ENCODE measurements at regions not wholly inside any gene's neighbourhood (a gene's known extent, or its start where the extent isn't known, plus 50 kb on each side); places are given as distances from the start of the nearest gene placed in this dataset.

DNA sequence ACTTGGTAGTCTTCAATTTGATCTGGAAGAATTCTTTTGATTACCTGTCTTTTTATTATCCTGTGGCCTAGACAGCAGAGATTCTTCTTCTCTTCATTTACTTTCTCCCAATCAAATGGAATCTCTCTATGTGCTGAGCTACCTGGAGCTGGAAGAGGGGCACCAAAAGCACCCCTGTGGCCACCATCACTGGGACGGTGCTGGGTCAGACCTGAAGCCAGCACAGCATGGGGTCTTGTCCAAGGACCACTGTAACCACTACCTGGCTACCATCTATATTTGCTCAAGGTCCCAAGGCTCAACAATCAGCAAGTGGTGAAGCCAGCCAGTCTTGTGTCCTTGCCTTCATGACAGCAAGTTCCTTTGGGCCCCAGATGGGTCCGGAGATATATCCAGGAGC is 186.6 kb downstream of the JRKL start:
- TF ChIP-seq, protein P1, sequence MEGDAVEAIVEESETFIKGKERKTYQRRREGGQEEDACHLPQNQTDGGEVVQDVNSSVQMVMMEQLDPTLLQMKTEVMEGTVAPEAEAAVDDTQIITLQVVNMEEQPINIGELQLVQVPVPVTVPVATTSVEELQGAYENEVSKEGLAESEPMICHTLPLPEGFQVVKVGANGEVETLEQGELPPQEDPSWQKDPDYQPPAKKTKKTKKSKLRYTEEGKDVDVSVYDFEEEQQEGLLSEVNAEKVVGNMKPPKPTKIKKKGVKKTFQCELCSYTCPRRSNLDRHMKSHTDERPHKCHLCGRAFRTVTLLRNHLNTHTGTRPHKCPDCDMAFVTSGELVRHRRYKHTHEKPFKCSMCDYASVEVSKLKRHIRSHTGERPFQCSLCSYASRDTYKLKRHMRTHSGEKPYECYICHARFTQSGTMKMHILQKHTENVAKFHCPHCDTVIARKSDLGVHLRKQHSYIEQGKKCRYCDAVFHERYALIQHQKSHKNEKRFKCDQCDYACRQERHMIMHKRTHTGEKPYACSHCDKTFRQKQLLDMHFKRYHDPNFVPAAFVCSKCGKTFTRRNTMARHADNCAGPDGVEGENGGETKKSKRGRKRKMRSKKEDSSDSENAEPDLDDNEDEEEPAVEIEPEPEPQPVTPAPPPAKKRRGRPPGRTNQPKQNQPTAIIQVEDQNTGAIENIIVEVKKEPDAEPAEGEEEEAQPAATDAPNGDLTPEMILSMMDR (IDR thresholded peaks at IDR 0.05 in 4 of 5, conservative IDR thresholded peaks at IDR 0.05 in 1 of 5): no peak
- TF ChIP-seq POLR2A (IDR thresholded peaks at IDR 0.05): no peak

Measured in gastrocnemius medialis (tissue), 4 donors.